Keratinocyte (primary cell): ENCODE measurements at regions not wholly inside any gene's neighbourhood (a gene's known extent, or its start where the extent isn't known, plus 50 kb on each side); places are given as distances from the start of the nearest gene placed in this dataset.
"Not testable (repeated sequence)": the region's sequence is repeated elsewhere in the genome, so short reads cannot be mapped to it uniquely, and the experiment has no call there.

ENCODE experiments used
- DNase-seq: peaks from one replicate; pipeline ENCODE4 v3.0.0-alpha.2; 2011; ENCODE audit warnings: low read depth, missing footprints, low spot score
- FAIRE-seq: peaks from 2 replicates; lab custom pipeline; 2011; peaks lifted over from hg19 to GRCh38; lab: Jason Lieb, UNC
- H2AFZ ChIP-seq: 2 replicates; pipeline ENCODE4 v1.6.0; 2012; ENCODE audit warnings: low read length, control low read depth, inconsistent platforms; ENCODE audit not compliant: control insufficient read depth
- H3K27ac ChIP-seq: 2 replicates; pipeline ENCODE4 v1.5.1; 2011; ENCODE audit warnings: low read length; ENCODE audit not compliant: control insufficient read depth, insufficient read depth
- H3K27me3 ChIP-seq: 3 replicates; pipeline ENCODE4 v1.6.0; 2011; ENCODE audit warnings: low read length; ENCODE audit not compliant: control insufficient read depth, insufficient read depth; ENCODE audit errors: extremely low read depth
- H3K36me3 ChIP-seq, 2 experiments: 2 replicates in 1 of 2; 3 replicates in 1 of 2; pipeline ENCODE4 v1.5.1; 2011; ENCODE audit warnings: low read length in 2 of 2, mild to moderate bottlenecking in 1 of 2; ENCODE audit not compliant: control insufficient read depth in 2 of 2, insufficient read depth in 2 of 2; ENCODE audit errors: extremely low read depth in 1 of 2
- H3K4me1 ChIP-seq: 3 replicates; pipeline ENCODE4 v1.5.1; 2011; ENCODE audit warnings: low read length; ENCODE audit not compliant: control insufficient read depth, insufficient read depth; ENCODE audit errors: extremely low read depth
- H3K4me2 ChIP-seq: 3 replicates; pipeline ENCODE4 v1.6.0; 2011; ENCODE audit warnings: low read depth, low read length; ENCODE audit not compliant: control insufficient read depth, insufficient read depth; ENCODE audit errors: extremely low read depth
- H3K4me3 ChIP-seq, 3 experiments: fragments of 200-600 bp in 1 of 3; sonication (generic) in 1 of 3; 2 replicates in 2 of 3; 3 replicates in 1 of 3; pipeline ENCODE4 v1.5.1; 2011 to 2016; ENCODE audit warnings: low read length in 3 of 3, mild to moderate bottlenecking in 3 of 3, control low read depth in 2 of 3, inconsistent platforms in 1 of 3, low read depth in 1 of 3, mixed read lengths in 1 of 3, mixed run types in 1 of 3, moderate library complexity in 1 of 3; ENCODE audit not compliant: control insufficient read depth in 2 of 3, insufficient read depth in 2 of 3; ENCODE audit errors: extremely low read depth in 1 of 3
- H3K79me2 ChIP-seq: 2 replicates; pipeline ENCODE4 v1.6.0; 2012; ENCODE audit warnings: low read length; ENCODE audit not compliant: control insufficient read depth, insufficient read depth
- H3K9ac ChIP-seq: 3 replicates; pipeline ENCODE4 v1.6.0; 2011; ENCODE audit warnings: low read length; ENCODE audit not compliant: control insufficient read depth, insufficient read depth; ENCODE audit errors: extremely low read depth
- H3K9me1 ChIP-seq: 3 replicates; pipeline ENCODE4 v1.6.0; 2011; ENCODE audit warnings: low read length; ENCODE audit not compliant: control insufficient read depth, insufficient read depth; ENCODE audit errors: extremely low read depth
- H3K9me3 ChIP-seq: 2 replicates; pipeline ENCODE4 v1.5.1; 2012; ENCODE audit warnings: low read depth, low read length; ENCODE audit not compliant: control insufficient read depth
- H4K20me1 ChIP-seq: 3 replicates; pipeline ENCODE4 v1.6.0; 2011; ENCODE audit warnings: low read length; ENCODE audit not compliant: control insufficient read depth, insufficient read depth; ENCODE audit errors: extremely low read depth
- EZH2 ChIP-seq: IDR thresholded peaks from one replicate; pipeline ENCODE4 v1.6.1; 2012; ENCODE audit warnings: inconsistent platforms, mild to moderate bottlenecking, low read length, moderate library complexity
- dilution Hi-C: fragments of 300-500 bp; cut with MboI; formaldehyde crosslinking; loops from one replicate; pipeline ENCODE4 v1.7.0; 2020; ENCODE audit warnings: low sequenced_read_pairs; ENCODE audit not compliant: extremely low pct_ligation_motif_present
- TF ChIP-seq, protein P1 (sequence below), 3 experiments: IDR thresholded peaks in 1 of 3; conservative IDR thresholded peaks in 1 of 3; optimal IDR thresholded peaks in 1 of 3; 2 replicates in 2 of 3; 3 replicates in 1 of 3; pipeline versions ENCODE3 to v1.5.1; 2011; ENCODE audit warnings: low read length in 3 of 3, mild to moderate bottlenecking in 3 of 3, moderate library complexity in 2 of 3, control low read depth in 1 of 3, inconsistent platforms in 1 of 3; ENCODE audit not compliant: insufficient read depth in 2 of 3; ENCODE audit errors: extremely low read depth in 1 of 3

- no peak overlapping the region for H3K9ac ChIP-seq
- H3K9me3 ChIP-seq = no peaks in the 10 kb centered on the region
- no peak overlapping the region for H3K4me2 ChIP-seq
- DNase-seq = no peak
- no peaks in the 10 kb centered on the region for H3K27me3 ChIP-seq
- H3K9me1 ChIP-seq = no peaks in the 10 kb centered on the region
- no peak overlapping the region for H2AFZ ChIP-seq
- H3K36me3 ChIP-seq = no peaks in the 10 kb centered on the region
- H4K20me1 ChIP-seq = no peaks in the 10 kb centered on the region
- TF ChIP-seq, protein P1, sequence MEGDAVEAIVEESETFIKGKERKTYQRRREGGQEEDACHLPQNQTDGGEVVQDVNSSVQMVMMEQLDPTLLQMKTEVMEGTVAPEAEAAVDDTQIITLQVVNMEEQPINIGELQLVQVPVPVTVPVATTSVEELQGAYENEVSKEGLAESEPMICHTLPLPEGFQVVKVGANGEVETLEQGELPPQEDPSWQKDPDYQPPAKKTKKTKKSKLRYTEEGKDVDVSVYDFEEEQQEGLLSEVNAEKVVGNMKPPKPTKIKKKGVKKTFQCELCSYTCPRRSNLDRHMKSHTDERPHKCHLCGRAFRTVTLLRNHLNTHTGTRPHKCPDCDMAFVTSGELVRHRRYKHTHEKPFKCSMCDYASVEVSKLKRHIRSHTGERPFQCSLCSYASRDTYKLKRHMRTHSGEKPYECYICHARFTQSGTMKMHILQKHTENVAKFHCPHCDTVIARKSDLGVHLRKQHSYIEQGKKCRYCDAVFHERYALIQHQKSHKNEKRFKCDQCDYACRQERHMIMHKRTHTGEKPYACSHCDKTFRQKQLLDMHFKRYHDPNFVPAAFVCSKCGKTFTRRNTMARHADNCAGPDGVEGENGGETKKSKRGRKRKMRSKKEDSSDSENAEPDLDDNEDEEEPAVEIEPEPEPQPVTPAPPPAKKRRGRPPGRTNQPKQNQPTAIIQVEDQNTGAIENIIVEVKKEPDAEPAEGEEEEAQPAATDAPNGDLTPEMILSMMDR (optimal IDR thresholded peaks at IDR 0.05 in 1 of 3, IDR thresholded peaks at IDR 0.05 in 1 of 3, conservative IDR thresholded peaks at IDR 0.05 in 1 of 3; ENCODE audit: extremely low read depth in 1 of 3, insufficient read depth in 2 of 3, low read length in 3 of 3) = no peak
- no peak for TF ChIP-seq EZH2
- no peak overlapping the region for H3K4me3 ChIP-seq
- no peaks in the 10 kb centered on the region for H3K4me1 ChIP-seq
- H3K79me2 ChIP-seq = no peaks in the 10 kb centered on the region
- dilution Hi-C loops = no loop called here
- H3K27ac ChIP-seq = no peak overlapping the region
- no peak for FAIRE-seq
Observed at GRCh38 chr1:186255266-186255665, 119.8 kb downstream of the TPR start.

DNA sequence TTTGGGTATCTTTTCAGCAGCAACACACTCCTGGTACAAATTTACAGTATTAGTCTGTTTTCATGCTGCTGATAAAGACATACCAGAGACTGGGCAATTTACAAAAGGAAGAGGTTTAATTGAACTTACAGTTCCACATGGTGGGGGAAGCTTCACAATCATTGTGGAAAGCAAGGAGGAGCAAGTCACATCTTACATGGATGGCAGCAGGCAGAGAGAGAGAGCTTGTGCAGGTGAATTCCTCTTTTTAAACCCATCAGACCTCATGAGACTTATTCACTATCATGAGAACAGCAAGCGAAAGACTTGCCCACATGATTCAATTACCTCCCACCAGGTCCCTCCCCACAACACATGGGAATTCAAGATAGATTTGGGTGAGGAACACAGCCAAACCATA is 124.5 kb downstream of the TPR start:
- dilution Hi-C loops = no loop called here
- TF ChIP-seq, protein P1 (optimal IDR thresholded peaks at IDR 0.05 in 1 of 3, IDR thresholded peaks at IDR 0.05 in 1 of 3, conservative IDR thresholded peaks at IDR 0.05 in 1 of 3; ENCODE audit: extremely low read depth in 1 of 3, insufficient read depth in 2 of 3, low read length in 3 of 3) = no peak
- TF ChIP-seq EZH2 = no peak
- no peaks in the 10 kb centered on the region for H3K9me1 ChIP-seq
- H4K20me1 ChIP-seq = no peaks in the 10 kb centered on the region
- no peaks in the 10 kb centered on the region for H3K79me2 ChIP-seq
- no peak overlapping the region for H3K4me2 ChIP-seq
- H3K27ac ChIP-seq = no peak overlapping the region
- H3K9me3 ChIP-seq = no peaks in the 10 kb centered on the region
- H3K4me3 ChIP-seq = no peak overlapping the region
- no peak overlapping the region for H2AFZ ChIP-seq
- H3K4me1 ChIP-seq = no peaks in the 10 kb centered on the region
- H3K36me3 ChIP-seq = no peaks in the 10 kb centered on the region
- FAIRE-seq = no peak
- no peak for DNase-seq
- no peak overlapping the region for H3K9ac ChIP-seq
- no peaks in the 10 kb centered on the region for H3K27me3 ChIP-seq

DNA sequence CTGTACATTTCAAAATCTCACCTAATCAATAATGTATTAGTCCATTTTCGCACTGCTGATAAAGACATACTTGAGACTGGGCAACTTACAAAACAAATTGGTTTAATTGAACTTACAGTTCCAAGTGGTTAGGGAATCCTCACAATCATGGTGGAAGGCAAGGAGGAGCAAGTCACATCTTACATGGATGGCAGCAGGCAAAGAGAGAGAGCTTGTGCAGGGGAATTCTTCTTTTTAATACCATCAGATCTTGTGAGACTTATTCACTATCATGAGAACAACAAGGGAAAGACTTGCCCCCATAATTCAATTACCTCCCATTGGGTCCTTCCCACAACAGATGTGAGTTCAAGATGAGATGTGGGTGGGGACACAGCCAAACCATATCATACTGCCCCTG is 126.4 kb downstream of the TPR start:
- dilution Hi-C loops, H4K20me1 ChIP-seq, H3K9me3 ChIP-seq, H3K4me3 ChIP-seq, DNase-seq, H3K36me3 ChIP-seq, H3K27me3 ChIP-seq, H3K9ac ChIP-seq, H2AFZ ChIP-seq, H3K79me2 ChIP-seq, FAIRE-seq, H3K4me1 ChIP-seq, H3K27ac ChIP-seq, H3K4me2 ChIP-seq, H3K9me1 ChIP-seq: not testable (repeated sequence)
